ENCODE measurements at regions not wholly inside any gene's neighbourhood (a gene's known extent, or its start where the extent isn't known, plus 50 kb on each side); places are given as distances from the start of the nearest gene placed in this dataset.

GRCh38 chr2:234189786-234190300, 139.3 kb downstream of the SPP2 start:
- TF ChIP-seq RAD21 (conservative IDR thresholded peaks at IDR 0.05) = no peak
- no peak for TF ChIP-seq SMC3 (conservative IDR thresholded peaks at IDR 0.05; ENCODE audit: poor library complexity)
- TF ChIP-seq CTCF (IDR thresholded peaks at IDR 0.05; ENCODE audit: poor library complexity, severe bottlenecking) = no peak
- no peak for TF ChIP-seq MXI1 (conservative IDR thresholded peaks at IDR 0.05; ENCODE audit: poor library complexity, severe bottlenecking)
- TF ChIP-seq EZH2 (IDR thresholded peaks at IDR 0.05; ENCODE audit: borderline replicate concordance, insufficient read depth, low read length, poor library complexity, severe bottlenecking) = no peak
- no peak for TF ChIP-seq POLR2AphosphoS5 (IDR thresholded peaks at IDR 0.05)
